Ishikawa (cell line): ENCODE measurements at regions not wholly inside any gene's neighbourhood (a gene's known extent, or its start where the extent isn't known, plus 50 kb on each side); places are given as distances from the start of the nearest gene placed in this dataset.

Source experiments
- CEBPB ChIP-seq: IDR thresholded peaks from 2 replicates; pipeline ENCODE4 v1.6.1; 2012
- RAD21 ChIP-seq: IDR thresholded peaks from 2 replicates; pipeline ENCODE4 v1.6.1; 2012; ENCODE audit warnings: low read depth
- TCF12 ChIP-seq: IDR thresholded peaks from 2 replicates; pipeline ENCODE4 v1.6.1; 2012; ENCODE audit warnings: low read depth
- TF ChIP-seq, protein P1 (sequence below): IDR thresholded peaks from 2 replicates; pipeline ENCODE4 v1.6.1; 2012; ENCODE audit warnings: low read depth, mild to moderate bottlenecking

DNA sequence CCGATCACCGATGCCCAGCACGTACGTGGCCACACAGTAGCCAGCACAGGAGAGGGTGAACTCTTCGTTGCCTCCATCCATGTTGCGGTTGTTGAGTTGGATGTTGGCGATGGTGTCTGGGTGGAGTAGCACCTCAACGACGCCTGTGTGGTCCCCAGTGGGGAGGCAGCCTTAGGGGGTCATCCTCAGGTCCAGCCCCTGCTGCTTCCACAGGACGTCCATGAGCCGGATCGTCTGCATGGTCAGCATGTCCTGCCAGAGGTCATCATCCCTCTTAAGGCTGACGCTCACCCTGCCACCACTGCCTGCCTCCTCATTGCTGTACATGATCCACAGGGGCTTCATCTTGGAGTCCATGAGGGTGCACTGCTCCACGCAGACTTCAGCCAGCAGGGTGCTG lies 369.3 kb downstream of the CMPK2 start:
- TF ChIP-seq, protein P1, sequence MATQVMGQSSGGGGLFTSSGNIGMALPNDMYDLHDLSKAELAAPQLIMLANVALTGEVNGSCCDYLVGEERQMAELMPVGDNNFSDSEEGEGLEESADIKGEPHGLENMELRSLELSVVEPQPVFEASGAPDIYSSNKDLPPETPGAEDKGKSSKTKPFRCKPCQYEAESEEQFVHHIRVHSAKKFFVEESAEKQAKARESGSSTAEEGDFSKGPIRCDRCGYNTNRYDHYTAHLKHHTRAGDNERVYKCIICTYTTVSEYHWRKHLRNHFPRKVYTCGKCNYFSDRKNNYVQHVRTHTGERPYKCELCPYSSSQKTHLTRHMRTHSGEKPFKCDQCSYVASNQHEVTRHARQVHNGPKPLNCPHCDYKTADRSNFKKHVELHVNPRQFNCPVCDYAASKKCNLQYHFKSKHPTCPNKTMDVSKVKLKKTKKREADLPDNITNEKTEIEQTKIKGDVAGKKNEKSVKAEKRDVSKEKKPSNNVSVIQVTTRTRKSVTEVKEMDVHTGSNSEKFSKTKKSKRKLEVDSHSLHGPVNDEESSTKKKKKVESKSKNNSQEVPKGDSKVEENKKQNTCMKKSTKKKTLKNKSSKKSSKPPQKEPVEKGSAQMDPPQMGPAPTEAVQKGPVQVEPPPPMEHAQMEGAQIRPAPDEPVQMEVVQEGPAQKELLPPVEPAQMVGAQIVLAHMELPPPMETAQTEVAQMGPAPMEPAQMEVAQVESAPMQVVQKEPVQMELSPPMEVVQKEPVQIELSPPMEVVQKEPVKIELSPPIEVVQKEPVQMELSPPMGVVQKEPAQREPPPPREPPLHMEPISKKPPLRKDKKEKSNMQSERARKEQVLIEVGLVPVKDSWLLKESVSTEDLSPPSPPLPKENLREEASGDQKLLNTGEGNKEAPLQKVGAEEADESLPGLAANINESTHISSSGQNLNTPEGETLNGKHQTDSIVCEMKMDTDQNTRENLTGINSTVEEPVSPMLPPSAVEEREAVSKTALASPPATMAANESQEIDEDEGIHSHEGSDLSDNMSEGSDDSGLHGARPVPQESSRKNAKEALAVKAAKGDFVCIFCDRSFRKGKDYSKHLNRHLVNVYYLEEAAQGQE, result no peak
- TF ChIP-seq TCF12 (no peak), CEBPB (no peak), RAD21 (no peak)
